Astrocyte of the cerebellum (primary cell): ENCODE measurements at regions not wholly inside any gene's neighbourhood (a gene's known extent, or its start where the extent isn't known, plus 50 kb on each side); places are given as distances from the start of the nearest gene placed in this dataset.

ENCODE experiments used
- DNase-seq: peaks from one replicate; pipeline ENCODE4 v3.0.0-alpha.2; 2011; ENCODE audit warnings: low read depth
- H3K4me3 ChIP-seq: 2 replicates; pipeline ENCODE4 v1.5.1; 2011; ENCODE audit warnings: mild to moderate bottlenecking, low read depth, low read length, moderate library complexity
- CTCF ChIP-seq: IDR thresholded peaks from 2 replicates; pipeline ENCODE4 v1.5.1; 2012; ENCODE audit warnings: low read length, low read depth, moderate library complexity, mild to moderate bottlenecking; ENCODE audit errors: missing control alignments
- in situ Hi-C: cut with HindIII; loops from 2 replicates; pipeline ENCODE4 v1.10.0; 2017; ENCODE audit warnings: low sequenced_read_pairs

DNA sequence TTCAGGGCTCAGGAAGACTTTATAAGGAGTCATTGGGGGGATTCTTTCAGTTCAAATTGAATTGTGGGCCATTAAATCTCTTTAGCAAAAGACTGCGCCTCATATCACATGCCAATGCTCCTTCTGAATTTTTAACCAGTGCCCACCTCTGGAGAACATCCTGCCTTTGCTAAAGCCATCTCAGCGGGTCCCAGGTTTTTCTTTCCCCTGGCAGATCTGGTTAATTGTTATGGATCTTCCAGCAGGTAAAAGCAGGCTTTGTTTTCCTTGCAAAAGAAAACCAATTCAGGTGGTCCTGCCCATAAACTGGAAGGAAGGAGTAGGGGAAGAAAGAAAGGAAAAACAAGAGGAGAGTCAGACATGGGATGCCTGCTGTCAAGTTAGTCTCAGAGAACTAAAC lies 298.2 kb downstream of the LRFN2 start:
- no peak for DNase-seq
- TF ChIP-seq CTCF = no peak
- in situ Hi-C loops = no loop called here
- H3K4me3 ChIP-seq = no peak overlapping the region

DNA sequence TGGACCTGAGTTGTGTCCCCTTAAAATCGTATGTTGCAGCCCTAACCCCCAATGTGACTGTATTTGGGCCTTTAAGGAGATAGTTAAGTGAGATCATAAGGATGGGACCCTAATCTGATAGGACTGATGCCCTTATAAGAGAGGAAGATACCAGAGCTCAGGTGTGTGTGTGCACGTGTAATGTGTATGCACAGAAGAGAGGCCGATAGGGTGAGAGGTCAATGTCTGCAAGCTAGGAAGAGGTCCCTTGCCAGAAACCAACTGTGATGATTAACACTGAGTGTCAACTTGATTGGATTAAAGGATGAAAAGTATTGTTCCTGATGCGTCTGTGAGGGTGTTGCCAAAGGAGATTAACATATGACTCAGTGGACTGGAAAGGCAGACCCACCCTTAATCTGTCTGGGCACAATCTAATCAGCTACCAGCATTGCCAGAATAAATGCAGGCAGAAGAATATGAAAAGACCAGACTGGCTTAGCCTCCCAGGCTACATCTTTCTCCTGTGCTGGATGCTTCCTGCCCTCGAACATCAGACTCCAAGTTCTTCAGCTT lies 299.8 kb downstream of the LRFN2 start:
- TF ChIP-seq CTCF = no peak
- DNase-seq = no peak

DNA sequence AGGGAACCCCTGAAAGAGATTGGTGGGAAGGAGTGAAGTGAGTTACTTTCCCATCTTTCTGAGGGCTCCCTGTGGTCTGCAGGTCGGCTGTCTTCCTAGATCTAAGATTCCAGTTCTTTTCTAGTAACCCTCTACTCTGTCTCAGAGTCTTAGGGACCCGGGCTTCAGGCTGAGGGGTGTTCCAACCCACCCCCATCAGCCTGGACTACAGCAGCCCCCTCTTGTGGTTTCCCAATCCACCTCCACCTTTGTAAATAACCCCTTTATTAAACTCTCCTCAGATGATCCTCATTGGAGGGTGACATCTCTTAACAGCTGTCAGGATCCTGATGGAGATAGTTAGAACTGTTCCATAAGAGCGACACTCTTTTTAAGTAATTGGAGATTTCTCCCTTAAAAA lies 300.4 kb downstream of the LRFN2 start:
- no peak for TF ChIP-seq CTCF
- DNase-seq = no peak
- in situ Hi-C loops = no loop called here
- no peak overlapping the region for H3K4me3 ChIP-seq

More for the DNA sequence above, 299.8 kb downstream of the LRFN2 start:
- in situ Hi-C loops = no loop called here
- H3K4me3 ChIP-seq = no peak overlapping the region

GRCh38 chr6:40285996-40286395 lies 301.2 kb downstream of the LRFN2 start:
- H3K4me3 ChIP-seq = no peak overlapping the region
- in situ Hi-C loops = no loop called here
- no peak for DNase-seq
- no peak for TF ChIP-seq CTCF

DNA sequence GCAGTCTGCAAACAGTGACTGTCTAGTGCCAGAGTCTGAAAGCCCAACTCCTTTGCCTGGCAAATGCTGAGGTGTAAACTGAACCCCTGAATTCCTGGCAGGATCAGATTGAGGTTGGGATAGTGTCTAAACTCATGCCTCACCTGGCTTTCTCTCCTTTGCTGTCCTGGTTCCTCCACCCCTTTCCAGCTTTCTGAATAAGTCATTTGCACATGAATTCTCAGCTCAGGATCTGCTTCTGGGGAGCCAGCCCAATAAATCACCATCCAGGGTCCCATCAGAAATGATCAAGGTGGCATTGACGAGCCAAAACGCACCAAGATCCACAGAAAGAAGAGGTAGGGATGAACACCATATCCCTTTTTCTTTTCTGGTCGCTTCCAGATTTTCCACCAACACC lies 301.6 kb downstream of the LRFN2 start:
- in situ Hi-C loops = no loop called here
- no peak for DNase-seq
- TF ChIP-seq CTCF = no peak
- no peak overlapping the region for H3K4me3 ChIP-seq

- in situ Hi-C loops = no loop called here
- no peak for DNase-seq
- no peak overlapping the region for H3K4me3 ChIP-seq
- TF ChIP-seq CTCF = no peak
Measured at GRCh38 chr6:40282986-40283385, 304.2 kb downstream of the LRFN2 start.

DNA sequence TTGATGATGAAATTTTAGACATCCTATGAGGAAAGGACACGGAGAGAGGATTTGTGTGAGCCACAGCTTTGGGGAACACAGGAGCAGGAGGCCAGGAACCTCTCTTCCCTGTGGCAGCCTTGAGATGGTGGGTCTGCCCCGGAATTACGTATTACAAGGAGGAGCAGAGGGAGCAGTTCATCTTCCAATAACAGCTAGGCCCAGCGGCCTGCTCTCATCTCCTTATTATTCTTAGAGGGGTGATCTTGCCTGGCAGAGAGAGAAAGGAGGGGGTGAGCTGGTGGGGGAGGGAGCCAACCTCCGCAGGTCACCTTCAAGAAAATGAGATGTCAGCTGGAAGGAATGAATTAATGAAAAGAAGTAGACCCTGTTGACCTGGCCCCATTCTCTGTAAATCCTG lies 305.8 kb downstream of the LRFN2 start:
- in situ Hi-C loops = no loop called here
- no peak overlapping the region for H3K4me3 ChIP-seq
- DNase-seq = no peak
- no peak for TF ChIP-seq CTCF
